ENCODE measurements at regions not wholly inside any gene's neighbourhood (a gene's known extent, or its start where the extent isn't known, plus 50 kb on each side); places are given as distances from the start of the nearest gene placed in this dataset.

- H3K27ac ChIP-seq (ENCODE audit: extremely low read length, insufficient read depth, low read length): no peak overlapping the region
- H3K27me3 ChIP-seq (ENCODE audit: control insufficient read depth in 1 of 2, insufficient read depth in 2 of 2, low read length in 2 of 2): peaks cover 7 to 73% of the 10 kb centered on the region in 2 experiments; a peak in 4 of 5 replicates
- CTCF ChIA-PET (ENCODE audit: low intra/inter-chr PET ratio, low total read pairs): no interaction called here
- POLR2A ChIA-PET: no interaction called here
- intact Hi-C loops (cut with micrococcal nuclease; ENCODE audit: unreplicated experiment): no loop called here
- WGBS (ENCODE audit: low lambda C conversion rate): 25% methylated on average over 7 of the region's 7 CpGs
- BruUV-seq (replicated peaks): no TSS peak
- no peak overlapping the region for H3K4me3 ChIP-seq (replicated peaks in 1 of 3; ENCODE audit: insufficient read depth in 1 of 3, low read depth in 2 of 3, low read length in 3 of 3)
- no peaks in the 10 kb centered on the region for H3K9me3 ChIP-seq (ENCODE audit: low read length)
- H3K9ac ChIP-seq (ENCODE audit: insufficient read depth, low read depth, low read length): no peak overlapping the region
- H3K36me3 ChIP-seq (replicated peaks in 1 of 2; ENCODE audit: control insufficient read depth in 1 of 2, insufficient read depth in 2 of 2, low read length in 2 of 2): no peaks in the 10 kb centered on the region
- no peaks in the 10 kb centered on the region for H3K4me1 ChIP-seq (ENCODE audit: insufficient read depth, low read length)
- FAIRE-seq (no peak), ATAC-seq (no peak), DNase-seq (ENCODE audit: low spot score) (no peak)
- no peaks in the 10 kb centered on the region for H4K20me1 ChIP-seq (ENCODE audit: insufficient read depth, low read length)
- in situ Hi-C loops (cut with HindIII; ENCODE audit: extremely low pct_ligation_motif_present, low pct_unique_long_range_greater_than_20kb): no loop called here
- H3K79me2 ChIP-seq (ENCODE audit: insufficient read depth, low read length): no peaks in the 10 kb centered on the region
- no peak overlapping the region for H3K4me2 ChIP-seq (ENCODE audit: low read depth, low read length)
- no peak overlapping the region for H2AFZ ChIP-seq (ENCODE audit: low read length)
- TF ChIP-seq CENPBD1 (CRISPR knock-in tag; IDR thresholded peaks at IDR 0.05; ENCODE audit: borderline replicate concordance, low read depth): no peak
- no peak for TF ChIP-seq IKZF4 (CRISPR knock-in tag; IDR thresholded peaks at IDR 0.05; ENCODE audit: borderline replicate concordance, low read depth, not compliant biosample characterization)
- TF ChIP-seq SMYD3 (CRISPR knock-in tag; IDR thresholded peaks at IDR 0.05): no peak
- TF ChIP-seq HNRNPK (IDR thresholded peaks at IDR 0.05; ENCODE audit: low read depth, low read length, poor library complexity, severe bottlenecking): no peak
- TF ChIP-seq PLRG1 (conservative IDR thresholded peaks at IDR 0.05): no peak
Measured at GRCh38 chr2:774436-774835, 97.2 kb upstream of the TMEM18 start.

DNA sequence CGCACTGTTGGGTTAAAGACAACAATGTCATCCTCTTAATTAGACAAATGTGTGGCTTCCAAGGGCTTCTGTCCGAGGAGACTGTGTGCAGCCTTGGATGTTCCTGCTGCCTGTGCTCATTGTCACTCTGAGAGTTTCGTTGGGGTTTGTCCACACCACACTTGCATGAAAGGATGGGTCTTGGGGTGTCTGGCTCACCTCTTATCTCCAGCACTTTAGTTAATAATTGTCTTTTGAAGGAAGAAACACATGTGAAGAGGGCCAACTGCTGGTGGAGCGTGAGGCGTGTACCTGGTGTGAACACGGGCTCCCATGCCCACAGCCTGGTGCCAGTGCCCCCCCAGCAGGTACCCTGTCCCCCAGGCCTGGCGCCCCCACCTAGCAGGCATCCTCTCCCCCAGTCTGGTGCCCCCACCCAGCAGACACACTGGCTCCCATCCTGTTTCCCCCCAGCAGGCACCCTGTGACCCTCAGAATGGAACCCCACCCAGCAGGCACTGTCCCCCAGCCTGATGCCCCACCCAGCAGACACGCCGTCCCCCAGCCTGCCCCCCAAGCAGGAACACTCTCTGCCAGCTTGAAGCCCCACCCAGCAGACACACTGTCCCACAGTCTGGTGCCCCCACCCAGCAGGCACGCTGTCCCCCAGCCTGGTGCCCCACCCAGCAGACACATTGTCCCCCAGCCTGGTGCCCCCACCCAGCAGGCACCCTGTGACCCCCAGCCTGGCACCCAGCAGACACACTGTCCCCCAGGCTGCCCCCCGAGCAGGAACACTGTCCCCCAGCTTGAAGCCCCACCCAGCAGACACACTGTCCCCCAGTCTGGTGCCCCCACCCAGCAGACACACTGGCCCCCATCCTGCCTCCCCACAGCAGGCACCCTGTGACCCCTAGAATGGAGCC lies 96.3 kb upstream of the TMEM18 start:
- peaks cover 7 to 67% of the 10 kb centered on the region in 2 experiments; a peak in 4 of 5 replicates for H3K27me3 ChIP-seq (ENCODE audit: control insufficient read depth in 1 of 2, insufficient read depth in 2 of 2, low read length in 2 of 2)
- H3K9ac ChIP-seq (ENCODE audit: insufficient read depth, low read depth, low read length): no peak overlapping the region
- H4K20me1 ChIP-seq (ENCODE audit: insufficient read depth, low read length): no peaks in the 10 kb centered on the region
- H3K9me3 ChIP-seq (ENCODE audit: low read length): no peaks in the 10 kb centered on the region
- H3K4me2 ChIP-seq (ENCODE audit: low read depth, low read length): no peak overlapping the region
- no peaks in the 10 kb centered on the region for H3K4me1 ChIP-seq (ENCODE audit: insufficient read depth, low read length)
- TF ChIP-seq, protein P1, sequence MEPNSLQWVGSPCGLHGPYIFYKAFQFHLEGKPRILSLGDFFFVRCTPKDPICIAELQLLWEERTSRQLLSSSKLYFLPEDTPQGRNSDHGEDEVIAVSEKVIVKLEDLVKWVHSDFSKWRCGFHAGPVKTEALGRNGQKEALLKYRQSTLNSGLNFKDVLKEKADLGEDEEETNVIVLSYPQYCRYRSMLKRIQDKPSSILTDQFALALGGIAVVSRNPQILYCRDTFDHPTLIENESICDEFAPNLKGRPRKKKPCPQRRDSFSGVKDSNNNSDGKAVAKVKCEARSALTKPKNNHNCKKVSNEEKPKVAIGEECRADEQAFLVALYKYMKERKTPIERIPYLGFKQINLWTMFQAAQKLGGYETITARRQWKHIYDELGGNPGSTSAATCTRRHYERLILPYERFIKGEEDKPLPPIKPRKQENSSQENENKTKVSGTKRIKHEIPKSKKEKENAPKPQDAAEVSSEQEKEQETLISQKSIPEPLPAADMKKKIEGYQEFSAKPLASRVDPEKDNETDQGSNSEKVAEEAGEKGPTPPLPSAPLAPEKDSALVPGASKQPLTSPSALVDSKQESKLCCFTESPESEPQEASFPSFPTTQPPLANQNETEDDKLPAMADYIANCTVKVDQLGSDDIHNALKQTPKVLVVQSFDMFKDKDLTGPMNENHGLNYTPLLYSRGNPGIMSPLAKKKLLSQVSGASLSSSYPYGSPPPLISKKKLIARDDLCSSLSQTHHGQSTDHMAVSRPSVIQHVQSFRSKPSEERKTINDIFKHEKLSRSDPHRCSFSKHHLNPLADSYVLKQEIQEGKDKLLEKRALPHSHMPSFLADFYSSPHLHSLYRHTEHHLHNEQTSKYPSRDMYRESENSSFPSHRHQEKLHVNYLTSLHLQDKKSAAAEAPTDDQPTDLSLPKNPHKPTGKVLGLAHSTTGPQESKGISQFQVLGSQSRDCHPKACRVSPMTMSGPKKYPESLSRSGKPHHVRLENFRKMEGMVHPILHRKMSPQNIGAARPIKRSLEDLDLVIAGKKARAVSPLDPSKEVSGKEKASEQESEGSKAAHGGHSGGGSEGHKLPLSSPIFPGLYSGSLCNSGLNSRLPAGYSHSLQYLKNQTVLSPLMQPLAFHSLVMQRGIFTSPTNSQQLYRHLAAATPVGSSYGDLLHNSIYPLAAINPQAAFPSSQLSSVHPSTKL (CRISPR knock-in tag; IDR thresholded peaks at IDR 0.05): no peak
- no peak for TF ChIP-seq ZNF263 (CRISPR knock-in tag; IDR thresholded peaks at IDR 0.05)
- TF ChIP-seq RARA (CRISPR knock-in tag; IDR thresholded peaks at IDR 0.05): no peak
- TF ChIP-seq, protein P2, sequence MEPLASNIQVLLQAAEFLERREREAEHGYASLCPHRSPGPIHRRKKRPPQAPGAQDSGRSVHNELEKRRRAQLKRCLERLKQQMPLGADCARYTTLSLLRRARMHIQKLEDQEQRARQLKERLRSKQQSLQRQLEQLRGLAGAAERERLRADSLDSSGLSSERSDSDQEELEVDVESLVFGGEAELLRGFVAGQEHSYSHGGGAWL (CRISPR knock-in tag; IDR thresholded peaks at IDR 0.05): no peak
- no peak for TF ChIP-seq FIP1L1 (IDR thresholded peaks at IDR 0.05; ENCODE audit: borderline replicate concordance, insufficient read depth, low read depth, low read length)
- intact Hi-C loops (cut with micrococcal nuclease; ENCODE audit: unreplicated experiment) (no loop called here), in situ Hi-C loops (cut with HindIII; ENCODE audit: extremely low pct_ligation_motif_present, low pct_unique_long_range_greater_than_20kb) (no loop called here)
- BruUV-seq (replicated peaks): no TSS peak
- no peak overlapping the region for H3K27ac ChIP-seq (ENCODE audit: extremely low read length, insufficient read depth, low read length)
- no peak; the same call in 2 of the 3 replicates for ATAC-seq
- ChIA-PET CTCF (ENCODE audit: low intra/inter-chr PET ratio, low total read pairs) (no interaction called here), POLR2A (no interaction called here)
- H3K79me2 ChIP-seq (ENCODE audit: insufficient read depth, low read length): no peaks in the 10 kb centered on the region
- DNase-seq (ENCODE audit: low spot score): no peak
- 18% methylated on average over 8 of the region's 11 CpGs for WGBS (ENCODE audit: low lambda C conversion rate)
- H2AFZ ChIP-seq (ENCODE audit: low read length): no peak overlapping the region
- H3K36me3 ChIP-seq (replicated peaks in 1 of 2; ENCODE audit: control insufficient read depth in 1 of 2, insufficient read depth in 2 of 2, low read length in 2 of 2): no peaks in the 10 kb centered on the region
- no peak overlapping the region for H3K4me3 ChIP-seq (replicated peaks in 1 of 3; ENCODE audit: insufficient read depth in 1 of 3, low read depth in 2 of 3, low read length in 3 of 3)
- no peak for FAIRE-seq
